NCI-H748 (cell line): ENCODE measurements at regions not wholly inside any gene's neighbourhood (a gene's known extent, or its start where the extent isn't known, plus 50 kb on each side); places are given as distances from the start of the nearest gene placed in this dataset.
"Not testable (repeated sequence)": the region's sequence is repeated elsewhere in the genome, so short reads cannot be mapped to it uniquely, and the experiment has no call there.

Experiments used
- DNase-seq: peaks from one replicate; lab custom pipeline; 2025; ENCODE audit not compliant: unreplicated experiment; lab: John Stamatoyannopoulos, UW

DNA sequence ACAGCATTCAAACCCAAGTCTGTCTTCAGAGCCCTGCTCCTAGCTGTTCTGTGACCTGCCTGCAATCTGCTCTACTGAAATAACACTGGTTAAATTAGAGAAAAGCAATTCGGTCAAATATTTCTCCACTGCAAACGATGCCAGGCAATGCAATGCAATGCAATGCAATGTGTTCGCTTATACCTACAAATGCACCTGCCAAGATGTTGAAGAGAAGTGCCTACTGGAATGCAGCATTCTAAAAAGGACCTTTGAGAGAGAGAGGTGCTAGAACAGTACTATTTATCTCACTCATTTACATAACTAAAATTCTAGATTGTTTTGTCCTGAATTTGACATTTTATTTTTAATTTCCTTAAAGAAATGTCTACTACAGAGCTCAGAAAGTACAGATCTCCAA, 157.3 kb upstream of the CDK1 start:
- DNase-seq = no peak

DNA sequence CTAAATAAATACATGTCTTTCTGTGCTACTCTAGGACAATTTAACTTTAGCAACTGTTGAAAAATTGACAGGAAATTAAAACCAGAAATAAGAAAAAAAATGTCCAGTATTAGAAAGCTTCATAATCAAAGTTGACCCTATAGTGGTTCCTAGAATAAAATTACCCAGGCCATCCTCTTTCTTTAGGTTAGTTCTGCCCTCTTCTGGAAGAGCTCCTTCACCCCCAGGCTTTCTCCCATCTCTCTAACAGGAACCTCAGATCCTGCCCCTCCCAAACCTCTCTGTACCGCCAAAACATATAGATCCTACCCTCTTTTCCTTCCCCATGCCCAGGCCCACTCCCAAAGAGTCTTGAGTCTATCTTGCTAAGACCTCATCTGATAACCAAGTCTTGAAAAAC, 159.4 kb upstream of the CDK1 start:
- DNase-seq = no peak

DNA sequence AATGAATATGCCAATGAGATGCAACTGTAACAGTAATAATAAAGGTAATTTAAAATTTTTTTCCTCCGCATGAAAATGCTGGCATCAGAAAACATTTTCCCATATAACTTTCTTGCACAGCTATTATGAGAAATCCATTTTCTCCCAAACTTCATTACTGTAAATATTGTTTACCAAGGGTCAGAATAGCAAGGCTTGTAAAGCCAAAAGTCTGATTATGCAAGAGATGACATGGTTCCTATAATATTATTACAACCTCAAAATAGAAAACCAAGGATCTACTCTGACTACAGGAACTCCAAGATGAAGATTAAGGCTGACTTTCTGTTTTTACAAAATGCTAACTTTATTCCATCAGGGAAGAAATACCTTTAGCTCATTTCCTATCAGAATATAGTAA, 162.7 kb upstream of the CDK1 start:
- no peak for DNase-seq

DNA sequence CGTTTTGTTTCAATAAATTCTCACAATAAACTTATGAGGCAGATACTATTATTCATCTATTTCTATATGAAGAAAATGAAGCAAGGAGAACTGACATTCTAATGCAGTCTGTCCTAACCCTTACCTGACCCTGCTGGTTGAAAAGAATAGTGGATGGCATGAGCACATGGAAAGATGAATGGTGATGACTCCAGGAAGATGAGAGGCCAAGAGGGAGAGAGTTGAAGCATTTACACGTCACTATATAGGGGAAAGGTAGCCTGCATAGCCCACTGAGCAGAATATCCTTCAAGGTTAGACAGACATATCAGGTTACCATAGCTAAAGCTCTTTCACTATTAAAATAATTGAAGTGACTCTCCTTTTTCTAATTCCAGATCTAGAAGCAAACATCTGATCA, 163.9 kb upstream of the CDK1 start:
- DNase-seq = no peak

DNA sequence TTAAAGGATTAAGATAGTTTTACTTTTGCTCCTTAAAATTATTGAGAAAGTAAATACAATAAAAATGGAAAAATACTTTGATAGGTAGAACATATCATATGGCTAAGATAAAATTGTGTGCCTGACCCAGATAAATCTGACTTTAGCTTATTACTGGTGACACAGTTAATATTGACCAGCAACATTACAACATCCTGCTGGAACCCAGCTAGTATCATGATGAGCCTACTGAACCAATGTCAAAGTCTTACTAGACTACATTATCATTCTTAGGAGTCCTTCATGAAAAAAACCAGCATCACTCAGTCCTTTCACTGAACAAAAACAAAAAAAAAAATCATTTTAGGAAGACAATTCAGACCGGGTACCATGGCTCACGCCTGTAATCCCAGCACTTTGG, 164.8 kb upstream of the CDK1 start:
- no peak for DNase-seq

DNA sequence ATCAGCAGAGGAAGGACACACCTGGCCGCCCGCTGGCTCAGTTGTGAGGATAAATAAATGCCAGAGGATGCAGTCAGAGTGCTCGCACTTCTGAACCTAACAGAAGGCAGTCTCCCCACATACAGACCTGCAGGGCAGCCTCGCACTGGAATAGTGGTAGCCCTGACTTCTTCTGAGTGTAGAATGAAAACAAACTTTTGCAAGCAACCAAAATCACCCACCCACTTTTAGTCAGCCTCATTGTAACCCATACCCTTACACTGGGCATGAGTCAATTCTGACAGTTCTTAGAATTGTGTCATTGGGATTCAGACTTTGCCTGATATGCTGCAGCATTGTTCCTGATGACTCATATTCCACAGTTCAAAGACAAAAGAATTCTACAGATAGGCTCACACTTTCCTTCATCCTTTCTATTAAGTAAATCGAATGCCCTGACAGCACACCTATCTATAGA, 167.0 kb upstream of the CDK1 start:
- DNase-seq = no peak

DNA sequence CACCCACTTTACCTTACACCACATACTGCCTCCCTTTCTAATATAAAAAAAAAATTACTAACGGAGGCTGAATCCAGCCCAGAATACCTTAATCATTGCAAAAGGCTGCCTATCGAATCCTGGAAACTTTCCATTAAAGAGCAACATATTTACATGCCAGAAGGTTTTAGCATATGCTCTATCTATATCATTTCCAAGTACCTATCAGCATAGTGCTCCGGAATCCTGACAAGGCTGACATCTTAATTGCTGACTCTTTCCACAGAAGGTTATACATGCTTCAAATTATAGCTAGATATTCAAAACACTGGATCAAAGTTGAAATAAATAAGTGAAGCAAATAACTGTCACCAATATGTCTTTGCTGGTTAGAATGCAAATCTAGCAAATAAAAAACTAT, 170.9 kb upstream of the CDK1 start:
- DNase-seq = no peak

DNA sequence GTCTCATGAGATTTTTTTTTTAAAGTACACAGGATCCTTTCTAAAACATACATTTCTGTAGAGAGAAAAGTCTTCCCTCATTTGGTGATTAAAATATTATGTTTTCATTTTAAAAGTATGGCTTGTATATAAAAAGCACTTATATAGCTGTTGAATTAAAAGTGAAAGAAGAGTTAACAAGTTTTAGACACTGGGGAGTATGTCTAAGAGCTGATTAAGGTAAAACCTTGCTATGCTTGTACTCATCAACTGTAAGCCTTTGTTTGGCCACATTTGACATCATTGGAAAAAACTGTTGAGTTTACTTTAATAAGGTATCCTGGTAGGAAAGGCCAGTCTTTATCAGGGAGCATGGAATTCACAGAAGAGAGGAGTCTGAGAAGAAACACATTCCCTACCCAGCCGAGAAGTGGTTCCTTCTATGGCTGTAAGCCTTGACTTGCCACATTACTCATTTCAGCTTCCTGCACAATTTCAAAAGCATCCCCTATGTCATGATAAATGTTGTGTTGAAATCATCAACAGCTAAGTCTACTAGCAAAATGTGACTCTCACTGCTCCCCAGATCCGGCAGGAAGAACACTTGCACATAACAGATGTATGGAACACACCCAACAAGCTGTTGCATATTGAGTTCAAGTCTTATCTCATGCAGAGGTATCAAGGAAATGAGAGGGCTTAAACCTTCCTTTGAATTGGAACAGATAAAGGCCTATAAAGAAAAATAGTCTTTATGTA, 171.8 kb upstream of the CDK1 start:
- no peak for DNase-seq

DNA sequence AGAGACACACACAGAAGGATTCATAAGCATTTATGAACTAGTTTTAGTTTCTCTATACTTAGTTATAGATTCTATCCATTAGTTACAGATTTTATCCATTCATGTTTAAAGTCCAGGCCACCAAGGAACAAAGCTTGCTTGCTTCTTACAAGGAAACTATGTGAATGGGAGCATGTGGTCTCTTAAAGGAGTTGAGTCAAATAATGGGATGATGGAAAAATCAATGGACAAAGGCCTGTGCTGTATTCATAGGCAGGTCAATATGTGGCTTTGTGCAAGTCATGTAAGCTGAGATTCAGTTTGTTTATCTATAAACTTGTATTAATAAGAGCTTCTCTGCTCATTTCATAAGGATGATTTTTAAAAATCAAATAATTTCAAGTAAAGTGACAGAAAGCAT, 172.8 kb upstream of the CDK1 start:
- DNase-seq = no peak

DNA sequence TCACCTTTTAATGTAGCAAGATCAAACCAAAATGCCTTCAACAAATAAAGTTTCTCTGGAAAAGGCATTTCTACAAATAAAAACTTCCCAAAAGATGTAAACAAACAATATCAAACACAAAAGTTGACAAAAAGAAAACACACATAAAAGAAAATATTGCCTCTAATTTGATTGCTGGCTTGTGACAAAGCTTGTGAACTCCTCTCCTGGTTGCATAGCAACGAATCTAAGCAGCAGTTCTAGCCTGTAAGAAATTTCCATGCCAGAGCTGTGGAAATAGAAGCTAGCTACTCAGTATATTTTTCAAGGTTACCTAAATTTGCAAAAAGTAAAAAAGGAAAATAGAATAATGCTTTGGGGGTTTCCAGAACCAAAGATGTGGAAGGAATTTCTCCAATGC, 173.9 kb upstream of the CDK1 start:
- DNase-seq = peak; percentile 12

DNA sequence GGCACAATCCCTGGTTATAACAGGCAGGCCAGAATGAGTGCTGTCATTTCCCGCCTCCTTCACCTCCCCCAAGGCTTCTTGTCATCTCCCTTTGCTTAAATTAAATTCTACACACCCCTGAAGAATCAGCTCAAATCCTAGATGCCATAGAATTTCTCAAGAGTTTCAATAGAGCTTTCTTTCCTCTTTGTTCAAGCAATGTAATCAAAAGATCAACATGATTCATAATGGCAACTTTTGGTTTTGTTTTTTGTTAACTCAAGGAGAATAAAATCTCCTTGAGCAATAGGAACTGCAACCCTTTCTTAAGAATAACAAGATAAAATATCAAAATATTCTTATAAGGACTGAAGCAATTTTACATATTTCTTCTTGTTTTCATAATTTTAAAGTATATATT, 180.8 kb upstream of the CDK1 start:
- no peak for DNase-seq

DNA sequence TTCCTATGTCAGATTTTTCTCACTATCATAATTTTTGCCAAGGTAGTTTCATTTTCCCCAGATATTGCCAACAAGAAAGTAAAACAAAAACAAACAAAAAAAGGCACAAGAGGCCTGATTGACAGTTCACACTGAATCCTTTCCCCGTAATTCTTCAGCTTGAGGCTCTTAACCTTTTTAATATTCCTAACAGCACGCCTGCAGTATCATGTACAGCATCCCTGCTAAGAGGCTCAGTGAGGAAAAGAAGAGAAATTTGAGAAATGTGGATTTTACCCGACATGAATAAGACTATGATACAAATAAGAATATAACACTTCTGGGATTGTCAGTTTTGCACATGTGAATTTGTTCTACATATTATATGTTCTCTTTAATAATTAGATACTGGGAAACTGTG, 182.4 kb upstream of the CDK1 start:
- no peak for DNase-seq

DNA sequence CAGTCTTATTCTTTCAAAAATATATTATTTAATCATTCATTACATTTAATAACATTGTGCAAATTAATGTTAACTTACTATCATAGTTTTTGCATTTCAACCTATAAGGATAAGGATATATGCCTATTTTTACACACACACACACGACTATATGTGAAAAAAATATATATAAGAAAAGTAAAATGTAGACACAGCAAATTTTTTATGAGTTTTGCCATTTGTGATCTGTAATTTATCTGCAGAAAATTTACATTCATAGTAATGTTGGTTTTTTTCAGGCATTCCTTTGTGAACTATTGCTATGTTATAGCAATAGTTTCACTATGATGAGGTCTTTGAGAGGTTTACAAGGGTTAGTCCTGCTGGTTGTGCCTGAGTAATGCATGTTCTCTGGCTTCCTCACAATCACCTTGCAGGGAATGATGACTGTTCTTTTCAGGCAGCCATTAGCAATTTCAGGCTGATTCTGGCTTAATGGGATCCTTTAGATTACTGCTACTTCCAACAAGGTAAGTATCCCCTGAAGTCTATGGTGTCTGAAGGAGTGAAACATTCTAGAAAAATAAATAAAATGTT, 183.7 kb upstream of the CDK1 start:
- DNase-seq = no peak

DNA sequence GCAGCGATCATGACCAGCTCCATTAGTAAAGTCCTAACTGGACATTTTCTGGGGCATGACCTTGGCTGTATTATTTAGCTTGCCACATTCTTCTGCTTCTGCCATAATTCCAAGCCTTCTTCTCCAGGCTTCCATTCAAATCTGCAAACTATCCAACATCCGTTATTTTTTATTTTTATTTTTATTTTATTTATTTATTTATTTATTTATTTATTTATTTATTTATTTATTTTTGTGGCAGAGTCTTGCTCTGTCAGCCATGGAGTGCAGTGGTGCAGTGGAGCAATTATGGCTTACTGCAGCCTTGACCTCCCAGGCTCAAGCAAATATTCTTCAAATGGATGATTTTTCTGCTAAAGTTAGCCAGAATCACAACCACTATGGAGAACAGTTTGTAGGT, 187.2 kb upstream of the CDK1 start:
- no peak for DNase-seq

DNA sequence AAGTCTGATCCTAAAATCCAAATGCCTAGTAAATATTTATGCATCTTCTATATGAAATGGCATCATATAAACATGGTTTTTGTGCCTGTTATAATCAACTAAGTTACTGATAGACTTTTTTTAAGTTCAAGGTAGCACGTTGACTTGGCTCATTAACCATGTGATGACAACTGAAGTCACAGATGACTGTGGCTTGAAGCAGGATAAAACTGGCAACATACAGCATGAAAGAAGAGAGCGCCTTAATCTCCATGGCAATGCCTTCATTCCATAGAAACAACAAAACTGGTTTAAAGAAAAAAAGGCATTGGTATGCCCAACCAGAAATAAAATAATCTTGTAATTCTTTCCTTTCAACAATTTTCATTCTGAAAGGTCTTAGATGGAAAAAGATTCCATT, 188.9 kb upstream of the CDK1 start:
- DNase-seq = no peak

DNA sequence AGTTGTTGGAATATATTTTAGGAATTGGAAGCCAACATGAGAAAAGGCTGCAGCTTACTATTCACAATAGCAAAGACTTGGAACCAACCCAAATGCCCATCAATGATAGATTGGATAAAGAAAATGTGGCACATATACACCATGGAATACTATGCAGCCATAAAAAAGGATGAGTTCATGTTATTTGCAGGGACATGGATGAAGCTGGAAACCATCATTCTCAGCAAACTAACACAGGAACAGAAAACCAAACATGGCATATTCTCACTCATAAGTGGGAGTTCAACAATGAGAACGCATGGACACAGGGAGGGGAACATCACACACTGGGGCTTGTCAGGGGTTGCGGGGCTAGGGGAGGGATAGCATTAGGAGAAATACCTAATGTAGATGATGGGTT, 192.1 kb upstream of the ANK3 start:
- not testable (repeated sequence) for DNase-seq

DNA sequence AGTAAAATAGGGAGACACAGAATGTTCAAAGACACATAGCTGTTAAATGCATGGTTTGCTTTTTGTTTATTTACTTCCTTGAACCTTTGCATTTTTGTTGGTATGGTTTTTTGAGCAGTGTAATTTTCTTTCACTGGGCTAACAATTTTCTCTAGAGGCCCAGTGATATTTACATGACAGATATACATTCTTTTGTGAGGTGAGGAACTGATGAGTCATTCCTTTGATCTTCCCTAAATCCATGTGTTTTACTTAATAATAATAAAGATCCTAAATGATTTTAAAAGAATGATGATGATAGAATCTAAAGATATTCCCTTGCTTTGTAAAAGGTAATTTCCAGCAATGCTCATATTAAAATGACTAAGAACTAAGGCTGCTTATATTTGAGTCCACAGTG, 188.5 kb upstream of the ANK3 start:
- no peak for DNase-seq

DNA sequence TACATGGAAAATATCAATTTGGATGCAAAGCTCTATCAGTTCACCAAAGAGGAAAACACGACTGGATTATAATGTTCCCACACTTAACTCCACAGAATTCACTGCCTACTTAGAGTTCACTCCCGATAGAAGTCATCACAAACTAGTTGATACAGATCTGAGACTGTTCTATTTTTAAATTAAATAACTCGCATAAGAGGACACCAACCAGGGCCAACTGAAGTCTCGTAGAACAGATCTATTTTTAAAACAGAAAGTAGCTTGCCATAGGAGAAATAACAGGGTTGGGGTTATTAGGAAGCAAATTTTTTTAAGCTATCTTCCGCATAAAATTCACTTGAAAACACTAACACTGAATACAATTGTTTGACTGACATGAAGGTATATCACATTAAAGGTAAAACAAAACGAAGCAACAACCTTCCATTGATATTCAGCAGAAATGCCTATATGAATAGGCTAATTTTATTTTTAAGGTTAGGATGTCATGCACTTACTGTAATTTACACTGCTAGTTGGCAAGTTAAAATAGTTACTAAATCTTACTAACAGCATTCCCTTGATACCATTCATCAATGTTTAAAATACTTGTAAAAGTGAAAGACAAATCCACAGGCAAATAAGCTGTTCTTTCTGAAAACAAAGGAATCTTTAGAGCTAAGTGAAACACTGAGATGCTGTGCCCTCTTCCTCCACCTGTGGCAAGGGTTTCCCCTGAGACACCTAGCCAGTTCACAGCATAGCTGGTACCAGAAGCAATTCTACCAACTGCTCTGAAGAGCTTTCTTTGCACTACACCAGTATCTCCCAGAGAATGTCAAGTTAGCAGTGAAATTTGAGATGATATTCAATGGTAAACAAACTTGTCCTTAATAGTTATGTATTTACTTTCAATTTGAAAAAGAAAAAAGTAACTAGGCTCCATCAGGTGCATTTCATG, 186.7 kb upstream of the ANK3 start:
- peak; percentile 2 for DNase-seq

DNA sequence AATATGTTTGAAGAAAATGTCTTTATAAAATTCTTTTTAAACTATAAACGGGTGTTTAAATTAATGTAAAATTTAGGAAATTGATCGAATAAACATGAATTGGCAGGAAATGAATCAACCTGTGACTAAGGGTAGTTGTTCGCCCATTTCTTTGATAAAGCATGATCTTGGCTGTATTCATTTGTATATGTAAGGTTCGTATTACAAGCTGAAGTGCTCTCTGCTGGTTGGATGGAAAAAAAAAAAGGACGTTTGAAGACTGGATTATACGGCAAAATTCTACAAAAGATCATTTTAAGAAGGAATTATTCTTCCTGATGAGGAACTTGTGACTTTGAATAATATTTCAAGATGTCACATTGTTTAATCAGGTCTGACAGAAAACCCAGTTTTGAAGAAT, 185.4 kb upstream of the ANK3 start:
- no peak for DNase-seq

DNA sequence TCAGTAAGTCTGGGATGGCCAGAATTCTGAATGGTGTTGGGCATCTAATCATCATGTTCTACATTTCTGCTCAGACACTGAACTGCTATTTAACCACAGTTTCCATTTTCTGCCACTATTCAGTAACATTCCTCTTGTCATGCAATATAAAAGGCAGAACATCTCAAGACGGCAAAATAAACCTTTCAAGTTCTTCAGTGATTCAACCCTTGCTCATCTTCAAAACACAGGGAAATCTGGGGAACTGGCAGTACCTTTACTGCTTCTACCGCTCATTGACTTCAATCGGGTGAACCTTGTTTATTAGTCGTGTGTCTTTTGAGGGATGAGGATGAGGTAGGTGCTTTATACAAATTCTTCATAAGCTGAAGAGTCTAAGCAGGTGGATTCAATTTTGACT, 184.7 kb upstream of the ANK3 start:
- DNase-seq = no peak

DNA sequence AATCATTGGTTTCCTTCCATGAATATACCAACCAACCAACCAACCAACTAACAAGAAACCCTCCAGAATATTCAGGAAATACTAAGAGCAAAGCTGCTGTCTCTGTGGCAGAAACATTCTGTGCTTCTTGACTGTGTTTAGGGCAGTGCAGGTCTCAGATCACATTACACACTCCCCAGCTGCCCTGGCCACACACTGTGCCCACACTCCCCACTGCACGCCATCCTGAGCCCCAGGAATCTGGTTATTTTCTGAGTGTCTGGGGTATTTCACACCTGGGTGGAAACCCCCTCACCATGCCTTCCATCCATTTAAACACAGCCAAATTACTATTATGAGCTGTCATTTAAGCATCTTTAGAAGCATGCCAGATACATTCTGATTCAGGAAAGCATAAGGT, 183.7 kb upstream of the ANK3 start:
- peak; percentile 44 for DNase-seq
